Nephron (organoid): ENCODE measurements at regions not wholly inside any gene's neighbourhood (a gene's known extent, or its start where the extent isn't known, plus 50 kb on each side); places are given as distances from the start of the nearest gene placed in this dataset.

ENCODE experiments used
- H3K27ac Mint-ChIP-seq, 3 experiments: 2 replicates each; pipeline ENCODE4 v1.8.0; 2020; ENCODE audit warnings: mixed read lengths in 3 of 3, mild to moderate bottlenecking in 2 of 3, moderate library complexity in 1 of 3
- H3K27me3 Mint-ChIP-seq: 2 replicates; pipeline ENCODE4 v1.8.0; 2021; ENCODE audit warnings: low read depth, mild to moderate bottlenecking, moderate library complexity, mixed read lengths
- H3K36me3 Mint-ChIP-seq: 2 replicates; pipeline ENCODE4 v1.8.0; 2020; ENCODE audit warnings: low read depth, mixed read lengths
- H3K4me1 Mint-ChIP-seq: 2 replicates; pipeline ENCODE4 v1.8.0; 2020; ENCODE audit warnings: mixed read lengths
- H3K4me3 Mint-ChIP-seq, 3 experiments: 2 replicates each; pipeline ENCODE4 v1.8.0; 2020; ENCODE audit warnings: mild to moderate bottlenecking in 3 of 3, mixed read lengths in 3 of 3, moderate library complexity in 2 of 3
- H3K9me3 Mint-ChIP-seq: 2 replicates; pipeline ENCODE4 v1.8.0; 2020; ENCODE audit warnings: mixed read lengths
- CTCF ChIP-seq, 3 experiments: fragments of 200-600 bp; sonication (generic); IDR thresholded peaks; one replicate each; pipeline ENCODE4 v1.5.0; 2021; ENCODE audit warnings: antibody characterized with exemption in 3 of 3; ENCODE audit not compliant: unreplicated experiment in 3 of 3

- no peak for TF ChIP-seq CTCF (IDR thresholded peaks at IDR 0.05; ENCODE audit: unreplicated experiment in 3 of 3)
- Mint-ChIP-seq H3K27me3 (no peaks in the 10 kb centered on the region), H3K9me3 (no peaks in the 10 kb centered on the region), H3K27ac (peak overlapping the region; percentile 97 to 99 (median 97)), H3K4me3 (no peak overlapping the region), H3K4me1 (peaks cover 79% of the 10 kb centered on the region), H3K36me3 (no peaks in the 10 kb centered on the region)
Observed at GRCh38 chr3:113153499-113154107, 57.8 kb upstream of the BOC start.

- TF ChIP-seq CTCF (IDR thresholded peaks at IDR 0.05; ENCODE audit: unreplicated experiment in 3 of 3): no peak
- H3K27ac Mint-ChIP-seq: peak overlapping the region; percentile 88 to 94 (median 90)
- no peaks in the 10 kb centered on the region for H3K9me3 Mint-ChIP-seq
- no peaks in the 10 kb centered on the region for H3K27me3 Mint-ChIP-seq
- H3K4me3 Mint-ChIP-seq: no peak overlapping the region
- H3K36me3 Mint-ChIP-seq: no peaks in the 10 kb centered on the region
- H3K4me1 Mint-ChIP-seq: peaks cover 58% of the 10 kb centered on the region
Observed at GRCh38 chr3:113156816-113157333, 54.5 kb upstream of the BOC start.

- H3K9me3 Mint-ChIP-seq: no peaks in the 10 kb centered on the region
- no peaks in the 10 kb centered on the region for H3K27me3 Mint-ChIP-seq
- no peak overlapping the region for H3K4me3 Mint-ChIP-seq
- H3K27ac Mint-ChIP-seq: peak overlapping the region; percentile 88 to 94 (median 90)
- TF ChIP-seq CTCF (IDR thresholded peaks at IDR 0.05; ENCODE audit: unreplicated experiment in 3 of 3): no peak
- no peaks in the 10 kb centered on the region for H3K36me3 Mint-ChIP-seq
- H3K4me1 Mint-ChIP-seq: peaks cover 52% of the 10 kb centered on the region
Observed at GRCh38 chr3:113157408-113158030, 53.8 kb upstream of the BOC start.

GRCh38 chr3:113158171-113158570 is 53.2 kb upstream of the BOC start:
- Mint-ChIP-seq H3K27me3 (no peaks in the 10 kb centered on the region), H3K4me1 (peaks cover 50% of the 10 kb centered on the region)
- TF ChIP-seq CTCF (IDR thresholded peaks at IDR 0.05; ENCODE audit: unreplicated experiment in 3 of 3): no peak

More at GRCh38 chr3:113158171-113158570, 53.2 kb upstream of the BOC start:
- Mint-ChIP-seq H3K9me3 (no peaks in the 10 kb centered on the region), H3K27ac (peak overlapping the region; percentile 88 to 94 (median 90)), H3K4me3 (no peak overlapping the region), H3K36me3 (no peaks in the 10 kb centered on the region)
